ENCODE measurements at regions not wholly inside any gene's neighbourhood (a gene's known extent, or its start where the extent isn't known, plus 50 kb on each side); places are given as distances from the start of the nearest gene placed in this dataset.

- H3K27me3 ChIP-seq = no peaks in the 10 kb centered on the region
- no peak overlapping the region for H3K4me3 ChIP-seq
- 35 to 37% methylated on average over 2 of the region's 2 CpGs for WGBS, 2 donors
- no peaks in the 10 kb centered on the region for H3K4me1 ChIP-seq
- intact Hi-C loops (cut with DNase I) = no loop called here
- H3K27ac ChIP-seq = no peak overlapping the region
- DNase-seq = no peak
- H3K36me3 ChIP-seq = no peaks in the 10 kb centered on the region
- no peak for TF ChIP-seq POLR2AphosphoS5 (IDR thresholded peaks at IDR 0.05)
- TF ChIP-seq EP300 (IDR thresholded peaks at IDR 0.05) = no peak
- no peak for TF ChIP-seq CTCF (IDR thresholded peaks at IDR 0.05)
- no peaks in the 10 kb centered on the region for H3K9me3 ChIP-seq
Observed at GRCh38 chr12:74317078-74317601, 220.5 kb upstream of the ATXN7L3B start.

- no peak for DNase-seq
- no peaks in the 10 kb centered on the region for H3K27me3 ChIP-seq
- TF ChIP-seq EP300 (IDR thresholded peaks at IDR 0.05) (no peak), CTCF (IDR thresholded peaks at IDR 0.05) (no peak), POLR2AphosphoS5 (IDR thresholded peaks at IDR 0.05) (no peak), POLR2A (IDR thresholded peaks at IDR 0.05) (no peak)
- 46 to 60% methylated on average over 1 of the region's 1 CpG for WGBS, 2 donors
- no peak overlapping the region for H3K4me3 ChIP-seq
- no peak overlapping the region for H3K27ac ChIP-seq
- H3K36me3 ChIP-seq = no peaks in the 10 kb centered on the region
- H3K4me1 ChIP-seq = no peaks in the 10 kb centered on the region
- H3K9me3 ChIP-seq = no peaks in the 10 kb centered on the region
- intact Hi-C loops (cut with DNase I) = no loop called here
Observed at GRCh38 chr12:74317741-74318140, 219.9 kb upstream of the ATXN7L3B start.

DNA sequence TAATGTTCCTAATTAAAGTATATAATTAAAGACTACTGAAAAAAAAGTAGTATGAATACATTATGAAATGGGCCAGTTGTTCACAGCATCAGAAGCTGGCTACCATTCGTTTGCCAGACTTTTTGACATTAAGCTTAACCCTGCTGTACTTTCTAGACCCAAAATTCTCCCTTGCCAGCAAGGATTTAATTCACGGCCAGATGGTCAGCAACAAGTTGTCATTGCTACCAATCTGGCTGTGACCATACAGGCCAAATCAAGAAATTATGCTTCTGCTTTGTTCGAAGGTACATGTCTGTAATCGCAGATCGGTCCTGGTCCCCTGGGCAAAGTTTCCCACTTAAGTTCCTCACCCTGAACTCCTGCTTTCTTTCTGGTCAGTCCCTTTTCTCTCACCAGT is 217.7 kb upstream of the ATXN7L3B start:
- DNase-seq = no peak
- no peak overlapping the region for H3K4me3 ChIP-seq
- intact Hi-C loops (cut with DNase I) = no loop called here
- no peaks in the 10 kb centered on the region for H3K4me1 ChIP-seq
- TF ChIP-seq CTCF (IDR thresholded peaks at IDR 0.05) (no peak), EP300 (IDR thresholded peaks at IDR 0.05) (no peak), POLR2AphosphoS5 (IDR thresholded peaks at IDR 0.05) (no peak), POLR2A (IDR thresholded peaks at IDR 0.05) (no peak)
- no peak overlapping the region for H3K27ac ChIP-seq
- H3K9me3 ChIP-seq = no peaks in the 10 kb centered on the region
- 74 to 80% methylated on average over 5 of the region's 5 CpGs for WGBS, 2 donors
- H3K36me3 ChIP-seq = no peaks in the 10 kb centered on the region
- no peaks in the 10 kb centered on the region for H3K27me3 ChIP-seq

DNA sequence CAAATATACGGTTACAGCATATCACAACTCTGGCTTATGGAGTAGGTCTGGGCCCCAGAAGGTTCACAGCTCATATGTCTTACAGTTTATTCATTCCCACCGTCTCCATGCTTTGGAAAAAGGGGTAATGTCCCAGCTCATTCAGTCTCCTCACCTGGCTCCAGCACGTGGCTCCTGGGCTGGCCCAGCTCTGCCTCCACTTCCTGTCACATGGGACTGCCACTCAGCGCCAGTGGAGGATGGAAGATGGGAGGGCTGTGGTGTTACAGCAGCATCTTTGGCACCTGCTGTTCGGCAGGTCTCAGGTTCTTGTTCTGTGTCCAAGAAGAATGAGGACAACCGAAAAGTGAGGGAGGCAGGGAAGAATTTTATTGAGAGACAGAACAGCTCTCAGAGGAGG is 216.3 kb upstream of the ATXN7L3B start:
- TF ChIP-seq POLR2AphosphoS5 (IDR thresholded peaks at IDR 0.05) (no peak), CTCF (IDR thresholded peaks at IDR 0.05) (no peak), EP300 (IDR thresholded peaks at IDR 0.05) (no peak), POLR2A (IDR thresholded peaks at IDR 0.05) (no peak)
- Histone ChIP-seq H3K4me3 (no peak overlapping the region), H3K9me3 (no peaks in the 10 kb centered on the region), H3K27ac (no peak overlapping the region), H3K4me1 (no peaks in the 10 kb centered on the region), H3K36me3 (no peaks in the 10 kb centered on the region), H3K27me3 (no peaks in the 10 kb centered on the region)
- WGBS, 2 donors = 74 to 80% methylated on average over 6 of the region's 6 CpGs
- intact Hi-C loops (cut with DNase I) = no loop called here
- no peak for DNase-seq

DNA sequence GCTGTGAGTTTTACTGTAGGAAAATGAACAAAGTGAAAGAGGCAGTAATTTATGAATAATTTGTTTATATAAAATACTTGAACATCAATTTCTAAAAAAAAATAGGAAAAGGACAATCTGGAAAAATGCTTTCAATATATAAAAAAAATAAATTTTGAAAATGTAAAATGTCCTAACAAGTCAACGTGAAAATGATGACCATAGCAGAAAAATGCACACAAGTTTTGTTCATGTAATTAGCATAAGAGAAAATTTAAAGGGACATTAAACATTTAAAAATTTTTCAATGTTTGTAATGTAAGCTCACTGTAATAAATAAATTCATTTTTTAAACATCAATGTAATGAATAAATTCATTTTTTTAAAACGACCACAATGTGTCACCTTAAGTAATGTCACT is 214.8 kb upstream of the ATXN7L3B start:
- DNase-seq = no peak
- intact Hi-C loops (cut with DNase I) = no loop called here
- Histone ChIP-seq H3K9me3 (no peaks in the 10 kb centered on the region), H3K27me3 (no peaks in the 10 kb centered on the region), H3K27ac (no peak overlapping the region), H3K4me3 (no peak overlapping the region), H3K4me1 (no peaks in the 10 kb centered on the region), H3K36me3 (no peaks in the 10 kb centered on the region)
- TF ChIP-seq POLR2AphosphoS5 (IDR thresholded peaks at IDR 0.05) (no peak), EP300 (IDR thresholded peaks at IDR 0.05) (no peak), CTCF (IDR thresholded peaks at IDR 0.05) (no peak), POLR2A (IDR thresholded peaks at IDR 0.05) (no peak)
- WGBS, 2 donors = 60 to 61% methylated on average over 2 of the region's 2 CpGs
